Fibroblast of lung (primary cell): ENCODE measurements at regions not wholly inside any gene's neighbourhood (a gene's known extent, or its start where the extent isn't known, plus 50 kb on each side); places are given as distances from the start of the nearest gene placed in this dataset.

Experiments
- EZH2 ChIP-seq: IDR thresholded peaks from 2 replicates; pipeline ENCODE4 v1.5.1; 2012; ENCODE audit warnings: low read length, control low read depth, mild to moderate bottlenecking; ENCODE audit errors: missing control alignments
- TF ChIP-seq, protein P1 (sequence below), 2 donors: IDR thresholded peaks in 1 of 2; conservative IDR thresholded peaks in 1 of 2; 1 replicate in 1 of 2; 2 replicates in 1 of 2; pipeline ENCODE4 v1.5.1; 2011 to 2012; ENCODE audit warnings: low read length in 2 of 2, control low read depth in 1 of 2, inconsistent platforms in 1 of 2, low read depth in 1 of 2, mild to moderate bottlenecking in 1 of 2

DNA sequence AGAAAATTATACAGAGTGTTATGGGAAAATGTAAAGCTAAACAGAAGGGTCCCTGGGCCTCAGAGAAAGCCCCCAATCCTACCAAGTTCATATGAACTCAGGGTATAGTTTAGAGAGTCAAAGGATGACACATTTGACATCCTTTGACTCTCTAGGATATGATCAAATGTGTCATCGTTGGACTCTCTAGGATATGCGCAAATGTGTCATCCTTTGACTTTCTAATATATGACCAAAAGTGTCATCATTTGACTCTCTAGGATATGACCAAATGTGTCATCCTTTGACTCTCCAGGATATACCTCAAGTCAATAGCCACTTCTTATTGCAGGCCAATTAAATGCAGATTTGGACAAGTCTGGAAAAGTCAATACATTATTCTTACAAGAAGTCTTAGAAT, 204.8 kb upstream of the IGF1 start:
- TF ChIP-seq, protein P1, sequence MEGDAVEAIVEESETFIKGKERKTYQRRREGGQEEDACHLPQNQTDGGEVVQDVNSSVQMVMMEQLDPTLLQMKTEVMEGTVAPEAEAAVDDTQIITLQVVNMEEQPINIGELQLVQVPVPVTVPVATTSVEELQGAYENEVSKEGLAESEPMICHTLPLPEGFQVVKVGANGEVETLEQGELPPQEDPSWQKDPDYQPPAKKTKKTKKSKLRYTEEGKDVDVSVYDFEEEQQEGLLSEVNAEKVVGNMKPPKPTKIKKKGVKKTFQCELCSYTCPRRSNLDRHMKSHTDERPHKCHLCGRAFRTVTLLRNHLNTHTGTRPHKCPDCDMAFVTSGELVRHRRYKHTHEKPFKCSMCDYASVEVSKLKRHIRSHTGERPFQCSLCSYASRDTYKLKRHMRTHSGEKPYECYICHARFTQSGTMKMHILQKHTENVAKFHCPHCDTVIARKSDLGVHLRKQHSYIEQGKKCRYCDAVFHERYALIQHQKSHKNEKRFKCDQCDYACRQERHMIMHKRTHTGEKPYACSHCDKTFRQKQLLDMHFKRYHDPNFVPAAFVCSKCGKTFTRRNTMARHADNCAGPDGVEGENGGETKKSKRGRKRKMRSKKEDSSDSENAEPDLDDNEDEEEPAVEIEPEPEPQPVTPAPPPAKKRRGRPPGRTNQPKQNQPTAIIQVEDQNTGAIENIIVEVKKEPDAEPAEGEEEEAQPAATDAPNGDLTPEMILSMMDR (conservative IDR thresholded peaks at IDR 0.05 in 1 of 2, IDR thresholded peaks at IDR 0.05 in 1 of 2; ENCODE audit: low read depth in 1 of 2, low read length in 2 of 2) = no peak
- TF ChIP-seq EZH2 = no peak
